ENCODE measurements at regions not wholly inside any gene's neighbourhood (a gene's known extent, or its start where the extent isn't known, plus 50 kb on each side); places are given as distances from the start of the nearest gene placed in this dataset.

- H3K27me3 ChIP-seq (ENCODE audit: control insufficient read depth, insufficient read depth, low read length) = no peaks in the 10 kb centered on the region
- H3K9me3 ChIP-seq (ENCODE audit: control insufficient read depth, insufficient read depth, low read length) = no peaks in the 10 kb centered on the region
- ChIA-PET POLR2A (no interaction called here), CTCF (no interaction called here)
- H3K4me3 ChIP-seq (ENCODE audit: low read depth, low read length) = no peak overlapping the region
- no peak overlapping the region for H3K27ac ChIP-seq (ENCODE audit: low read depth, low read length)
- DNase-seq (ENCODE audit: low read depth, low spot score) = no peak
- TF ChIP-seq CTCF (IDR thresholded peaks at IDR 0.05; ENCODE audit: low read depth, low read length) = no peak
These were observed 210.0 kb downstream of the NFKBIZ start for GRCh38 chr3:102059145-102059943.

GRCh38 chr3:102060814-102061213, 211.5 kb downstream of the NFKBIZ start:
- Histone ChIP-seq H3K27ac (ENCODE audit: low read depth, low read length) (no peak overlapping the region), H3K4me3 (ENCODE audit: low read depth, low read length) (no peak overlapping the region), H3K9me3 (ENCODE audit: control insufficient read depth, insufficient read depth, low read length) (no peaks in the 10 kb centered on the region), H3K27me3 (ENCODE audit: control insufficient read depth, insufficient read depth, low read length) (no peaks in the 10 kb centered on the region)
- no peak for DNase-seq (ENCODE audit: low read depth, low spot score)
- TF ChIP-seq CTCF (IDR thresholded peaks at IDR 0.05; ENCODE audit: low read depth, low read length) = no peak
- ChIA-PET CTCF (interaction anchor here (0.6 kb wide), 1 partner anchor 75 kb away, joined by 3 read pairs; no protein-coding TSS in a partner anchor), POLR2A (interaction anchor here (1.1 kb wide), 1 partner anchor 211 kb away, joined by 4 read pairs; the partner anchor contains the start of gene NFKBIZ)

DNA sequence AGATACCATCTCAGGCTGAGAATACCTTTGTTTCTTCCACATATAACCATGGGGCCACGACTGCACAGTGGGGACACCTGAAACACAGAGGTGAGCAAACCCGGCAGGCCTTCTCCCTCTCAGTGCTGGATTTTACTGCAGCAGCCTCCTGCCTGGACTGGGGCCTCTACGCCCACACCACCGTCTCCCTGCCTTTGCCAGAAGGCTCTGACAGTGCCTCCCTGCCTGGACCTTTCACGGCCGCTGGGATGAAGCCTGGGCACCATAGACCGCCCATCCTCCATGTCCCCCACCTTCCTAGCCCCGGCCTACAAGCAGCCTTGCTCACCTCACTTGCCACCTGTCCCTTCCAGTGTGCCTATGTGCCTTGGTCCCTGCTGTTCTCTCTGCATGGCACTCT, 214.3 kb downstream of the NFKBIZ start:
- ChIA-PET CTCF (no interaction called here), POLR2A (no interaction called here)
- Histone ChIP-seq H3K27me3 (ENCODE audit: control insufficient read depth, insufficient read depth, low read length) (no peaks in the 10 kb centered on the region), H3K9me3 (ENCODE audit: control insufficient read depth, insufficient read depth, low read length) (no peaks in the 10 kb centered on the region), H3K4me3 (ENCODE audit: low read depth, low read length) (no peak overlapping the region), H3K27ac (ENCODE audit: low read depth, low read length) (no peak overlapping the region)
- no peak for DNase-seq (ENCODE audit: low read depth, low spot score)
- TF ChIP-seq CTCF (IDR thresholded peaks at IDR 0.05; ENCODE audit: low read depth, low read length) = no peak

- no peak for TF ChIP-seq CTCF (IDR thresholded peaks at IDR 0.05; ENCODE audit: low read depth, low read length)
- no peak overlapping the region for H3K27ac ChIP-seq (ENCODE audit: low read depth, low read length)
- no peak for DNase-seq (ENCODE audit: low read depth, low spot score)
- ChIA-PET POLR2A (no interaction called here), CTCF (no interaction called here)
- H3K9me3 ChIP-seq (ENCODE audit: control insufficient read depth, insufficient read depth, low read length) = no peaks in the 10 kb centered on the region; the same call in 1 of the 2 replicates
- no peak overlapping the region for H3K4me3 ChIP-seq (ENCODE audit: low read depth, low read length)
- H3K27me3 ChIP-seq (ENCODE audit: control insufficient read depth, insufficient read depth, low read length) = no peaks in the 10 kb centered on the region
These were observed 217.2 kb downstream of the NFKBIZ start for GRCh38 chr3:102066470-102066869.

- CTCF ChIA-PET = no interaction called here
- TF ChIP-seq CTCF (IDR thresholded peaks at IDR 0.05; ENCODE audit: low read depth, low read length) = no peak
- H3K27ac ChIP-seq (ENCODE audit: low read depth, low read length) = no peak overlapping the region
- POLR2A ChIA-PET = no interaction called here
- H3K27me3 ChIP-seq (ENCODE audit: control insufficient read depth, insufficient read depth, low read length) = no peaks in the 10 kb centered on the region
- H3K9me3 ChIP-seq (ENCODE audit: control insufficient read depth, insufficient read depth, low read length) = no peaks in the 10 kb centered on the region; the same call in 1 of the 2 replicates
- H3K4me3 ChIP-seq (ENCODE audit: low read depth, low read length) = no peak overlapping the region
- DNase-seq (ENCODE audit: low read depth, low spot score) = no peak
These were observed 219.0 kb downstream of the NFKBIZ start for GRCh38 chr3:102068327-102068726.

All from AG04450 (cell line).